ENCODE measurements at regions not wholly inside any gene's neighbourhood (a gene's known extent, or its start where the extent isn't known, plus 50 kb on each side); places are given as distances from the start of the nearest gene placed in this dataset.

DNA sequence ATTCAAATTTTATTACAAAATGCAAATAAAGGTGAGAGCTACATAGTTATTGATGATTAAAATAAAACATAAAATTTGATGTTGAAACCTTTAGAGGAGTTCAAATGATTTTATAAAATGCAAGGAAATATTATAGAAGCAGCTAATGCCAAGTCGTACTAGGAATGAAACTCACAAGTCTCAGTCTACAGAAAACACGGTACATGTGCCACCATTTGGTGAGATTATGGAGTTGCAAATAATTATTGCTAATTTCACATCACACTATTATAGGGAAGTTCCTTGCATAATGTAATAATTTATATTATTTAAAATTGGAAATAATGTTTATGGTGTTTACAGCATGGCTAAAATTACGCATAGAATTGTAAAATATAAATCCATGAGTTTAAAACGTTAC lies 1601.7 kb upstream of the TENM3 start:
- H3K9me3 ChIP-seq (ENCODE audit: control insufficient read depth in 2 of 3, insufficient read depth in 1 of 3, low read length in 3 of 3) = no peaks in the 10 kb centered on the region
- H3K36me3 ChIP-seq (ENCODE audit: control insufficient read depth in 2 of 3, insufficient read depth in 3 of 3, low read length in 3 of 3) = no peaks in the 10 kb centered on the region
- H3K27ac ChIP-seq (ENCODE audit: low read depth in 2 of 2, low read length in 2 of 2) = no peak overlapping the region
- intact Hi-C loops (cut with DNase I) = no loop called here
- no peak for FAIRE-seq
- peak in 1 of 5 donors; percentile 7 for DNase-seq
- no peak for TF ChIP-seq CTCF (IDR thresholded peaks at IDR 0.05; ENCODE audit: borderline replicate concordance, extremely low read depth, insufficient read depth)
- H3K4me3 ChIP-seq (ENCODE audit: low read length in 3 of 3) = no peak overlapping the region
- no peaks in the 10 kb centered on the region for H3K27me3 ChIP-seq (ENCODE audit: control insufficient read depth, insufficient read depth, low read length)
- H3K4me1 ChIP-seq (ENCODE audit: control insufficient read depth in 2 of 3, insufficient read depth in 2 of 3, low read depth in 1 of 3, low read length in 3 of 3) = no peaks in the 10 kb centered on the region
- no peak overlapping the region for H3K9ac ChIP-seq (ENCODE audit: low read length in 3 of 3)

DNA sequence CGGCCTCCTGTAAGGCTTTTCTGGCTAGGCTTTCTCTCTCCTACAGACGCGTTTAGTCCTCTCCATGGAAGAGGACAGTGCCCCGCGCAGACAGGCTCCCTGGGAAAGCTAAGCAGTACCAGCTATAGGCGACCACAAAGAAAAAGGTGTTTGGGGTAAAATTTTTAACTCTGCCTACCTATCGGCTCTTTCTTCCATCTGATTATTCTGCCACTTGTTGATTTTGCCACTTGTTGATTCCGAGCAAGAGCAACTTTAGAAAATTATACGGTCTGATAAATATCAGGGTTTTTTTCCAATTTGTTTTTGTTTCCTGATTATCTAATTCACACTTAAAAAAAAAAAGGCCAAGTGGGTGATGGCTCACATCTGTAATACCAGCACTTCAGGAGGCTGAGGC lies 1600.5 kb upstream of the TENM3 start:
- FAIRE-seq = no peak
- TF ChIP-seq CTCF (IDR thresholded peaks at IDR 0.05; ENCODE audit: borderline replicate concordance, extremely low read depth, insufficient read depth) = no peak
- H3K36me3 ChIP-seq (ENCODE audit: control insufficient read depth in 2 of 3, insufficient read depth in 3 of 3, low read length in 3 of 3) = no peaks in the 10 kb centered on the region

DNA sequence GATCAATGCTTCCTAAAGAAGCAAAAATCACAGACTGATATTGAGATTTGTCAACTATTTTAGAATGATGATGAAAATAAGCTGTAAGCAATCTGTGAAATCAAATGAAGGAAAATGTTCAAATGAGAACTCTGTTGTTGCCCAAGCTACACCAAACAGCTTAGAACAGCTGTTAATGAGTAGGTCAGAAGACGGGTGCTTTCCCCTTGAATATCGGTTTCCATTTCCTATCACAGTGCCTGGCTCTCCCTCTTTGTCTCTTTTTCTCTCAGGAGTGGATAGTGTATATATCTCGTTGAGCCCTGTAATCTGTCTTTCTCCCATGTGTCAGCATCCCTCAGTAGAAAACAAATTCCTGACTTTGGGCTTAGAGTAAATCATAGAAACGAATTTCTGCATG lies 1592.9 kb upstream of the TENM3 start:
- Histone ChIP-seq H3K4me1 (ENCODE audit: control insufficient read depth in 2 of 3, insufficient read depth in 2 of 3, low read depth in 1 of 3, low read length in 3 of 3) (no peaks in the 10 kb centered on the region), H3K9me3 (ENCODE audit: control insufficient read depth in 2 of 3, insufficient read depth in 1 of 3, low read length in 3 of 3) (no peaks in the 10 kb centered on the region), H3K9ac (ENCODE audit: low read length in 3 of 3) (no peak overlapping the region), H3K27ac (ENCODE audit: low read depth in 2 of 2, low read length in 2 of 2) (no peak overlapping the region), H3K36me3 (ENCODE audit: control insufficient read depth in 2 of 3, insufficient read depth in 3 of 3, low read length in 3 of 3) (no peaks in the 10 kb centered on the region), H3K4me3 (ENCODE audit: low read length in 3 of 3) (no peak overlapping the region), H3K27me3 (ENCODE audit: control insufficient read depth, insufficient read depth, low read length) (no peaks in the 10 kb centered on the region)
- FAIRE-seq (no peak), DNase-seq (no peak)
- intact Hi-C loops (cut with DNase I) = no loop called here
- no peak for TF ChIP-seq CTCF (IDR thresholded peaks at IDR 0.05; ENCODE audit: borderline replicate concordance, extremely low read depth, insufficient read depth)

More for the DNA sequence above, 1600.5 kb upstream of the TENM3 start:
- no peaks in the 10 kb centered on the region for H3K4me1 ChIP-seq (ENCODE audit: control insufficient read depth in 2 of 3, insufficient read depth in 2 of 3, low read depth in 1 of 3, low read length in 3 of 3)
- H3K27ac ChIP-seq (ENCODE audit: low read depth in 2 of 2, low read length in 2 of 2) = no peak overlapping the region
- no peaks in the 10 kb centered on the region for H3K27me3 ChIP-seq (ENCODE audit: control insufficient read depth, insufficient read depth, low read length)
- intact Hi-C loops (cut with DNase I) = no loop called here
- DNase-seq = no peak
- H3K9me3 ChIP-seq (ENCODE audit: control insufficient read depth in 2 of 3, insufficient read depth in 1 of 3, low read length in 3 of 3) = no peaks in the 10 kb centered on the region
- no peak overlapping the region for H3K4me3 ChIP-seq (ENCODE audit: low read length in 3 of 3)
- H3K9ac ChIP-seq (ENCODE audit: low read length in 3 of 3) = no peak overlapping the region

- Histone ChIP-seq H3K9ac (ENCODE audit: low read length in 3 of 3) (no peak overlapping the region), H3K4me3 (ENCODE audit: low read length in 3 of 3) (no peak overlapping the region), H3K27ac (ENCODE audit: low read depth in 2 of 2, low read length in 2 of 2) (no peak overlapping the region), H3K27me3 (ENCODE audit: control insufficient read depth, insufficient read depth, low read length) (no peaks in the 10 kb centered on the region), H3K36me3 (ENCODE audit: control insufficient read depth in 2 of 3, insufficient read depth in 3 of 3, low read length in 3 of 3) (no peaks in the 10 kb centered on the region), H3K4me1 (ENCODE audit: control insufficient read depth in 2 of 3, insufficient read depth in 2 of 3, low read depth in 1 of 3, low read length in 3 of 3) (no peaks in the 10 kb centered on the region), H3K9me3 (ENCODE audit: control insufficient read depth in 2 of 3, insufficient read depth in 1 of 3, low read length in 3 of 3) (no peaks in the 10 kb centered on the region)
- DNase-seq (no peak), FAIRE-seq (no peak)
- TF ChIP-seq CTCF (IDR thresholded peaks at IDR 0.05; ENCODE audit: borderline replicate concordance, extremely low read depth, insufficient read depth) = no peak
- intact Hi-C loops (cut with DNase I) = no loop called here
Measured at GRCh38 chr4:180652533-180652932, 1590.7 kb upstream of the TENM3 start.

Data from kidney (tissue), 13 donors.